Suprapubic skin (tissue), 4 donors: ENCODE measurements at regions not wholly inside any gene's neighbourhood (a gene's known extent, or its start where the extent isn't known, plus 50 kb on each side); places are given as distances from the start of the nearest gene placed in this dataset.

Experiments
- EP300 ChIP-seq: sonication (generic); formaldehyde crosslinking; IDR thresholded peaks from one replicate; pipeline ENCODE4 v1.6.1; 2017; ENCODE audit warnings: antibody characterized with exemption
- POLR2A ChIP-seq, 2 donors: fragments of 450-650 bp; IDR thresholded peaks; one replicate each; pipeline ENCODE4 v1.6.1; 2017; ENCODE audit warnings: antibody characterized with exemption in 2 of 2, mild to moderate bottlenecking in 2 of 2, moderate library complexity in 2 of 2
- POLR2AphosphoS5 ChIP-seq, 3 donors: sonication (generic); formaldehyde crosslinking; IDR thresholded peaks; one replicate each; pipeline ENCODE4 v1.6.1; 2017; ENCODE audit warnings: antibody characterized with exemption in 3 of 3
- TF ChIP-seq, protein P1 (sequence below), 2 donors: fragments of 200-600 bp in 1 of 2; fragments of 450-650 bp in 1 of 2; sonication (generic) in 1 of 2; IDR thresholded peaks; one replicate each; pipeline ENCODE4 v1.5.1; 2016 to 2019; ENCODE audit warnings: antibody characterized with exemption in 2 of 2, mild to moderate bottlenecking in 1 of 2, moderate library complexity in 1 of 2

DNA sequence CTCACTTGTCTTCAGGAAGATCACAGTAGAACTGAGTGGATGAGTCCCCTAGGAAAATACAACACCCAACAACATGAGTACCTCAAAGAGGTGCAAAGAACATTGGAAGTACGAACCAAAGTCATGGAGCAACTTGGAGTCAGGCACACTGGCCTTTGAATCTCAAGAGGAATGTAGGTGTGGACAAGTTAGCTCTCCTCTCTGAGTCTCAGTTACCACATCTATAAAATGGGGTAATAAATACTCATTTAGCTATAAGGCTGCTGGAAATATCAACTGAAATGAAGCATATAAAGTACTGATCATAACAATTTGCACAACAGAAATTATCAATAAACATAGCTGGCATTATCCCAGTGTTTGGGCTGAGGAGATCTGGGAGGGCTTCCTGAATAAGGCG lies 96.7 kb upstream of the JUN start:
- TF ChIP-seq, protein P1, sequence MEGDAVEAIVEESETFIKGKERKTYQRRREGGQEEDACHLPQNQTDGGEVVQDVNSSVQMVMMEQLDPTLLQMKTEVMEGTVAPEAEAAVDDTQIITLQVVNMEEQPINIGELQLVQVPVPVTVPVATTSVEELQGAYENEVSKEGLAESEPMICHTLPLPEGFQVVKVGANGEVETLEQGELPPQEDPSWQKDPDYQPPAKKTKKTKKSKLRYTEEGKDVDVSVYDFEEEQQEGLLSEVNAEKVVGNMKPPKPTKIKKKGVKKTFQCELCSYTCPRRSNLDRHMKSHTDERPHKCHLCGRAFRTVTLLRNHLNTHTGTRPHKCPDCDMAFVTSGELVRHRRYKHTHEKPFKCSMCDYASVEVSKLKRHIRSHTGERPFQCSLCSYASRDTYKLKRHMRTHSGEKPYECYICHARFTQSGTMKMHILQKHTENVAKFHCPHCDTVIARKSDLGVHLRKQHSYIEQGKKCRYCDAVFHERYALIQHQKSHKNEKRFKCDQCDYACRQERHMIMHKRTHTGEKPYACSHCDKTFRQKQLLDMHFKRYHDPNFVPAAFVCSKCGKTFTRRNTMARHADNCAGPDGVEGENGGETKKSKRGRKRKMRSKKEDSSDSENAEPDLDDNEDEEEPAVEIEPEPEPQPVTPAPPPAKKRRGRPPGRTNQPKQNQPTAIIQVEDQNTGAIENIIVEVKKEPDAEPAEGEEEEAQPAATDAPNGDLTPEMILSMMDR (IDR thresholded peaks at IDR 0.05) = no peak
- TF ChIP-seq POLR2A (IDR thresholded peaks at IDR 0.05) (no peak), EP300 (no peak), POLR2AphosphoS5 (IDR thresholded peaks at IDR 0.05) (no peak)
